ENCODE measurements at regions not wholly inside any gene's neighbourhood (a gene's known extent, or its start where the extent isn't known, plus 50 kb on each side); places are given as distances from the start of the nearest gene placed in this dataset.

DNA sequence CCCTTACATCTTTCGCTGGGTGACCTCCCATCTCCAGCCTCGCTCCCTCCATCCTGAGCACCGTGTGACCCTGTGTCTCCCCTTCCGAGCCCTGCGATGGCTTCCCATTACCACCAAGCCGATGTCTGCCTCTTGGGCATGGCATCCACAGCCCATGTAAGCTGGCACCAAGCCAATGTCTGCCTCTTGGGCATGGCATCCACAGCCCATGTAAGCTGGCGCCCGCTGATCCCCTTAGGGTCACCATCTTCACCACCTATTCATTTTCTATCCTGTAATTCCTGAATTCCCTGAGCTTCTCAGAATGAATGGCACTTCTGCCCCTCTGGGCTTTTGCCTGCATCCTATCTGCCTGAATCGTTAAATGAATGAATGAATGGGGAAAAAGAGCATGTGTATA is 478.2 kb upstream of the CCL2 start:
- intact Hi-C loops (cut with micrococcal nuclease; ENCODE audit: unreplicated experiment) (no loop called here), in situ Hi-C loops (cut with HindIII; ENCODE audit: extremely low pct_ligation_motif_present, low pct_unique_long_range_greater_than_20kb) (loop anchor here (5.0 to 10.0 kb wide), 2 partner anchors 168 to 370 kb away; no protein-coding TSS in a partner anchor)
- Histone ChIP-seq H4K20me1 (ENCODE audit: insufficient read depth, low read length) (no peaks in the 10 kb centered on the region), H3K4me2 (ENCODE audit: low read depth, low read length) (no peak overlapping the region), H2AFZ (ENCODE audit: low read length) (no peak overlapping the region), H3K36me3 (replicated peaks in 1 of 2; ENCODE audit: control insufficient read depth in 1 of 2, insufficient read depth in 2 of 2, low read length in 2 of 2) (no peaks in the 10 kb centered on the region), H3K4me1 (ENCODE audit: insufficient read depth, low read length) (no peaks in the 10 kb centered on the region), H3K4me3 (replicated peaks in 1 of 3; ENCODE audit: insufficient read depth in 1 of 3, low read depth in 2 of 3, low read length in 3 of 3) (no peak overlapping the region), H3K27ac (ENCODE audit: extremely low read length, insufficient read depth, low read length) (no peak overlapping the region), H3K79me2 (ENCODE audit: insufficient read depth, low read length) (no peaks in the 10 kb centered on the region), H3K9me3 (ENCODE audit: low read length) (no peaks in the 10 kb centered on the region), H3K27me3 (ENCODE audit: control insufficient read depth in 1 of 2, insufficient read depth in 2 of 2, low read length in 2 of 2) (peaks cover 0 to 3% of the 10 kb centered on the region in 2 experiments; a peak in 1 of 5 replicates), H3K9ac (ENCODE audit: insufficient read depth, low read depth, low read length) (no peak overlapping the region)
- ATAC-seq (no peak), DNase-seq (ENCODE audit: low spot score) (no peak), FAIRE-seq (no peak)
- CTCF ChIA-PET (ENCODE audit: low intra/inter-chr PET ratio, low total read pairs) = no interaction called here
- no TSS peak for BruUV-seq (replicated peaks)
- TF ChIP-seq KDM6A (CRISPR knock-in tag; IDR thresholded peaks at IDR 0.05; ENCODE audit: low read depth) (no peak), ZKSCAN8 (CRISPR knock-in tag; IDR thresholded peaks at IDR 0.05; ENCODE audit: borderline replicate concordance) (no peak), ATF1 (CRISPR knock-in tag; IDR thresholded peaks at IDR 0.05) (no peak), PHF5A (CRISPR knock-in tag; IDR thresholded peaks at IDR 0.05; ENCODE audit: low read depth, unreplicated experiment) (no peak), ZNF567 (CRISPR knock-in tag; IDR thresholded peaks at IDR 0.05; ENCODE audit: borderline replicate concordance) (no peak), NR2C2 (CRISPR knock-in tag; IDR thresholded peaks at IDR 0.05; ENCODE audit: borderline replicate concordance) (no peak), KLF13 (CRISPR knock-in tag; IDR thresholded peaks at IDR 0.05) (no peak), POLR2AphosphoS5 (IDR thresholded peaks at IDR 0.05; ENCODE audit: low read depth, low read length) (no peak), ZNF616 (CRISPR knock-in tag; IDR thresholded peaks at IDR 0.05; ENCODE audit: low read depth) (no peak), ZNF460 (CRISPR knock-in tag; IDR thresholded peaks at IDR 0.05; ENCODE audit: borderline replicate concordance) (no peak), ATF7 (IDR thresholded peaks at IDR 0.05) (no peak), ATF7 (CRISPR knock-in tag; IDR thresholded peaks at IDR 0.05) (no peak), KLF15 (CRISPR knock-in tag; IDR thresholded peaks at IDR 0.05; ENCODE audit: borderline replicate concordance) (no peak), ZNF441 (CRISPR knock-in tag; IDR thresholded peaks at IDR 0.05; ENCODE audit: borderline replicate concordance) (no peak), CEBPZ (IDR thresholded peaks at IDR 0.05; ENCODE audit: low read length) (no peak), UBTF (CRISPR knock-in tag; IDR thresholded peaks at IDR 0.05) (no peak), GMEB2 (CRISPR knock-in tag; IDR thresholded peaks at IDR 0.05; ENCODE audit: low read depth) (no peak), JUND (CRISPR knock-in tag; IDR thresholded peaks at IDR 0.05) (no peak), RELA (CRISPR knock-in tag; IDR thresholded peaks at IDR 0.05) (no peak), SYNCRIP (IDR thresholded peaks at IDR 0.05; ENCODE audit: insufficient read depth, low read depth, low read length) (no peak)
- POLR2A ChIA-PET = no interaction called here
- WGBS (ENCODE audit: low lambda C conversion rate) = 15% methylated on average over 9 of the region's 9 CpGs

All from HepG2 (cell line).